ENCODE measurements at regions not wholly inside any gene's neighbourhood (a gene's known extent, or its start where the extent isn't known, plus 50 kb on each side); places are given as distances from the start of the nearest gene placed in this dataset.
"Not testable (repeated sequence)": the region's sequence is repeated elsewhere in the genome, so short reads cannot be mapped to it uniquely, and the experiment has no call there.

- no peak for DNase-seq (ENCODE audit: low read depth)
- H3K4me3 ChIP-seq (ENCODE audit: low read depth, low read length), result no peak overlapping the region
- no peak for TF ChIP-seq CTCF (IDR thresholded peaks at IDR 0.05; ENCODE audit: low read depth, low read length, missing control alignments)
These were observed 1039.3 kb upstream of the TYRP1 start for GRCh38 chr9:11653867-11654266.

DNA sequence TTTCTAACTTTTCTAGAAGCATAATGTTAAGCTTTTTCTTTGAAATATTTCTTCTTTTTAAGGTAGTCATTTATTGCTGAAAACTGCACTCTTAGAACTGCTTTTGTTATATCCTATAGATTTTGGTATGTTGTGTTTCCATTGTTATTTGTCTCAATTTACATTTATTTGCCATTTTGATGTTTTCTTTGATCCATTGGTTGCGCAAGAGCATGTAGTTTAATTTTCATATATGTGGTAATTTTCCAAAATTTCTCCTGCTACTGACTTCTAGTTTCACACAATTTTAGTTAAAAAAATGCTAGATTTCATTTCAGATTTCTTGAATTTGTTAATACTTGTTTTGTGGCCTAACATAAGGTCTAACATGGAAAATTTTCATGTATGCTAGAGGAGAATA, 1029.3 kb upstream of the TYRP1 start:
- TF ChIP-seq CTCF (IDR thresholded peaks at IDR 0.05; ENCODE audit: low read depth, low read length, missing control alignments), result no peak
- H3K4me3 ChIP-seq (ENCODE audit: low read depth, low read length), result no peak overlapping the region
- DNase-seq (ENCODE audit: low read depth), result no peak

- no peak for TF ChIP-seq CTCF (IDR thresholded peaks at IDR 0.05; ENCODE audit: low read depth, low read length, missing control alignments)
- H3K4me3 ChIP-seq (ENCODE audit: low read depth, low read length), result no peak overlapping the region
- no peak for DNase-seq (ENCODE audit: low read depth)
These were observed 1016.4 kb upstream of the TYRP1 start for GRCh38 chr9:11676821-11677220.

GRCh38 chr9:11686733-11687132, 1006.5 kb upstream of the TYRP1 start:
- TF ChIP-seq CTCF (IDR thresholded peaks at IDR 0.05; ENCODE audit: low read depth, low read length, missing control alignments), result no peak
- no peak overlapping the region for H3K4me3 ChIP-seq (ENCODE audit: low read depth, low read length)
- no peak for DNase-seq (ENCODE audit: low read depth)

DNA sequence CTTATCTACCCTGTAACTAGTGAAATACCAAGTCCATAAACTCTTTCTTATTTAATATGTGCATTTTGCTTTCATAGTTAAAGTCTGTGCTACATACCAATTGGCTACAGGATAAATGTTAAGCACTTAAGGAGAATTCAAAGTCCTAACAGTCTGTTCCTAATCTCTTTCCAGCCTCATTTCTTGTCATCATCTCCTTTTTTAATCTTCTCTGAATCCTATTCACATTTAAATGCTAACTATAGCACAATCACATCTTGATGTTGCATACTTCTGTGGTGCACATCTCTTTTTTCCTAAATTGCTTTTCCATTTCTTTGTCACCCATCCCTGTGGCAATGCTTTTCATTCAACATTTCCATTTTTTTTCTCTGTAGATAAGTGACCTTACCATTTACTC, 996.1 kb upstream of the TYRP1 start:
- TF ChIP-seq CTCF (IDR thresholded peaks at IDR 0.05; ENCODE audit: low read depth, low read length, missing control alignments), result no peak
- DNase-seq (ENCODE audit: low read depth), result no peak
- H3K4me3 ChIP-seq (ENCODE audit: low read depth, low read length), result no peak overlapping the region

GRCh38 chr9:11701706-11702105, 991.5 kb upstream of the TYRP1 start:
- TF ChIP-seq CTCF (IDR thresholded peaks at IDR 0.05; ENCODE audit: low read depth, low read length, missing control alignments), result no peak
- no peak overlapping the region for H3K4me3 ChIP-seq (ENCODE audit: low read depth, low read length)
- no peak for DNase-seq (ENCODE audit: low read depth)

- DNase-seq (ENCODE audit: low read depth), result no peak
- no peak for TF ChIP-seq CTCF (IDR thresholded peaks at IDR 0.05; ENCODE audit: low read depth, low read length, missing control alignments)
- H3K4me3 ChIP-seq (ENCODE audit: low read depth, low read length), result no peak overlapping the region
These were observed 990.6 kb upstream of the TYRP1 start for GRCh38 chr9:11702548-11702947.

GRCh38 chr9:11704198-11704597, 989.0 kb upstream of the TYRP1 start:
- DNase-seq (ENCODE audit: low read depth); H3K4me3 ChIP-seq (ENCODE audit: low read depth, low read length): not testable (repeated sequence)
